H1 (cell line): ENCODE measurements at regions not wholly inside any gene's neighbourhood (a gene's known extent, or its start where the extent isn't known, plus 50 kb on each side); places are given as distances from the start of the nearest gene placed in this dataset.

Experiments
- CTCF ChIA-PET: fragments of 300-600 bp; sonication (Branson Sonifier 250); formaldehyde crosslinking; loops from one replicate; lab custom pipeline; 2021; ENCODE audit not compliant: partially characterized antibody; lab: Charles Lee
- POLR2A ChIA-PET: fragments of 300-600 bp; sonication (Branson Sonifier 250); formaldehyde crosslinking; loops from one replicate; lab custom pipeline; 2021; ENCODE audit warnings: inconsistent platforms; ENCODE audit not compliant: partially characterized antibody; lab: Charles Lee
- DNase-seq, 2 experiments: peaks; one replicate each; pipeline versions ENCODE4 v3.0.0 to v3.0.0-alpha.2; 2010 to 2022; ENCODE audit warnings: low spot score in 2 of 2, low read depth in 1 of 2, mixed read lengths in 1 of 2
- FAIRE-seq: peaks from 2 replicates; lab custom pipeline; 2011; peaks lifted over from hg19 to GRCh38; lab: Jason Lieb, UNC
- H2AFZ ChIP-seq: 2 replicates; pipeline ENCODE4 v1.8.1; 2012; ENCODE audit warnings: low read length, inconsistent platforms
- H2AK5ac ChIP-seq: 2 replicates; pipeline ENCODE4 v1.6.1; 2013; ENCODE audit warnings: low read depth, low read length
- H2BK120ac ChIP-seq: replicated peaks from 2 replicates; pipeline ENCODE3; 2013; ENCODE audit warnings: low read depth, low read length, inconsistent platforms
- H2BK12ac ChIP-seq: 2 replicates; pipeline ENCODE4 v1.6.1; 2013; ENCODE audit warnings: low read depth, low read length
- H2BK15ac ChIP-seq: 2 replicates; pipeline ENCODE4 v1.6.1; 2013; ENCODE audit warnings: low read length
- H2BK20ac ChIP-seq: 2 replicates; pipeline ENCODE4 v1.6.1; 2013; ENCODE audit warnings: low read length
- H2BK5ac ChIP-seq: 2 replicates; pipeline ENCODE4 v1.6.1; 2013; ENCODE audit warnings: low read depth, low read length
- H3K14ac ChIP-seq: 2 replicates; pipeline ENCODE4 v1.6.1; 2013; ENCODE audit warnings: inconsistent platforms; ENCODE audit not compliant: insufficient read length
- H3K18ac ChIP-seq: 2 replicates; pipeline ENCODE4 v1.6.1; 2013; ENCODE audit warnings: low read length; ENCODE audit errors: extremely low read depth
- H3K23ac ChIP-seq: 2 replicates; pipeline ENCODE4 v1.6.1; 2013; ENCODE audit warnings: inconsistent platforms; ENCODE audit not compliant: insufficient read length
- H3K23me2 ChIP-seq: 2 replicates; pipeline ENCODE4 v1.6.1; 2013; ENCODE audit warnings: low read depth, low read length
- H3K27ac ChIP-seq: 2 replicates; pipeline ENCODE4 v1.6.1; 2011; ENCODE audit warnings: low read depth, low read length, inconsistent platforms
- H3K27me3 ChIP-seq, 4 experiments: replicated peaks in 1 of 4; 1 replicate in 1 of 4; 2 replicates in 3 of 4; pipeline versions ENCODE4 v1.6.1 to v1.8.1; 2011 to 2013; ENCODE audit warnings: low read length in 3 of 4, mild to moderate bottlenecking in 3 of 4, inconsistent platforms in 2 of 4, mixed read lengths in 2 of 4, moderate library complexity in 1 of 4; ENCODE audit not compliant: control insufficient read depth in 3 of 4, insufficient read depth in 3 of 4; ENCODE audit errors: extremely low read depth in 1 of 4
- H3K36me3 ChIP-seq, 4 experiments: 2 replicates each; pipeline versions ENCODE4 v1.6.1 to v1.8.1; 2011 to 2013; ENCODE audit warnings: mild to moderate bottlenecking in 4 of 4, low read length in 3 of 4, moderate library complexity in 2 of 4, control low read depth in 1 of 4, inconsistent platforms in 1 of 4; ENCODE audit not compliant: insufficient read depth in 4 of 4, control insufficient read depth in 2 of 4
- H3K4ac ChIP-seq: replicated peaks from 2 replicates; pipeline ENCODE3; 2013; ENCODE audit warnings: low read length, low read depth, mixed read lengths, inconsistent platforms; ENCODE audit not compliant: insufficient read length
- H3K4me1 ChIP-seq, 4 experiments: replicated peaks in 1 of 4; 1 replicate in 1 of 4; 2 replicates in 3 of 4; pipeline versions ENCODE4 v1.6.1 to v1.8.1; 2011 to 2013; ENCODE audit warnings: low read length in 3 of 4, inconsistent platforms in 2 of 4, mixed read lengths in 1 of 4; ENCODE audit not compliant: insufficient read depth in 4 of 4, control insufficient read depth in 3 of 4
- H3K4me2 ChIP-seq, 2 experiments: 2 replicates each; pipeline versions ENCODE4 v1.6.1 to v1.8.1; 2011 to 2013; ENCODE audit warnings: low read depth in 2 of 2, low read length in 2 of 2, control low read depth in 1 of 2, inconsistent platforms in 1 of 2, mild to moderate bottlenecking in 1 of 2; ENCODE audit not compliant: insufficient read depth in 1 of 2
- H3K4me3 ChIP-seq, 4 experiments: fragments of 200-600, 300-600 bp in 1 of 4; sonication (generic), shearing (Covaris generic), sonication (Bioruptor Twin) in 1 of 4; 2 replicates each; pipeline versions ENCODE4 v1.5.1 to v1.8.1; 2011 to 2016; ENCODE audit warnings: low read length in 4 of 4, low read depth in 3 of 4, control low read depth in 2 of 4, inconsistent platforms in 2 of 4, mild to moderate bottlenecking in 2 of 4, mixed read lengths in 1 of 4, moderate library complexity in 1 of 4; ENCODE audit not compliant: insufficient read depth in 2 of 4; ENCODE audit errors: extremely low read depth in 1 of 4
- H3K56ac ChIP-seq: replicated peaks from 2 replicates; pipeline ENCODE3; 2013; ENCODE audit warnings: low read depth, mild to moderate bottlenecking, mixed read lengths, low read length, inconsistent platforms; ENCODE audit not compliant: insufficient read length
- H3K79me1 ChIP-seq: 2 replicates; pipeline ENCODE4 v1.6.1; 2013; ENCODE audit warnings: low read depth, low read length, control low read depth
- H3K79me2 ChIP-seq, 2 experiments: 2 replicates each; pipeline versions ENCODE4 v1.6.1 to v1.8.1; 2012 to 2013; ENCODE audit warnings: low read length in 2 of 2, mild to moderate bottlenecking in 2 of 2, inconsistent platforms in 1 of 2; ENCODE audit not compliant: insufficient read depth in 2 of 2, control insufficient read depth in 1 of 2
- H3K9ac ChIP-seq, 4 experiments: replicated peaks in 1 of 4; 1 replicate in 1 of 4; 2 replicates in 3 of 4; pipeline versions ENCODE4 v1.6.1 to v1.8.1; 2011 to 2013; ENCODE audit warnings: low read depth in 3 of 4, low read length in 3 of 4, control low read depth in 2 of 4, mild to moderate bottlenecking in 2 of 4, moderate library complexity in 2 of 4, inconsistent platforms in 1 of 4; ENCODE audit errors: extremely low read depth in 1 of 4
- H3K9me3 ChIP-seq, 2 experiments: 2 replicates each; pipeline versions ENCODE4 v1.6.1 to v1.8.1; 2012 to 2013; ENCODE audit warnings: mild to moderate bottlenecking in 2 of 2, moderate library complexity in 2 of 2, control low read depth in 1 of 2, inconsistent platforms in 1 of 2, low read depth in 1 of 2, low read length in 1 of 2, mixed read lengths in 1 of 2; ENCODE audit not compliant: insufficient read depth in 2 of 2
- H4K20me1 ChIP-seq, 2 experiments: replicated peaks in 1 of 2; 2 replicates each; pipeline versions ENCODE3 to v1.8.1; 2011 to 2013; ENCODE audit warnings: inconsistent platforms in 2 of 2, low read length in 2 of 2, mild to moderate bottlenecking in 1 of 2; ENCODE audit not compliant: insufficient read depth in 2 of 2, control insufficient read depth in 1 of 2
- H4K5ac ChIP-seq: 2 replicates; pipeline ENCODE4 v1.6.1; 2013; ENCODE audit warnings: low read length, low read depth, mixed read lengths, inconsistent platforms; ENCODE audit not compliant: insufficient read length
- H4K8ac ChIP-seq: 2 replicates; pipeline ENCODE4 v1.8.0; 2013; ENCODE audit warnings: mild to moderate bottlenecking, moderate library complexity, low read length, inconsistent platforms; ENCODE audit not compliant: insufficient read depth; ENCODE audit errors: extremely low read depth
- H4K91ac ChIP-seq: replicated peaks from 2 replicates; pipeline ENCODE3; 2013; ENCODE audit warnings: low read length, mixed read lengths, inconsistent platforms; ENCODE audit not compliant: insufficient read length
- BACH1 ChIP-seq: IDR thresholded peaks from 2 replicates; pipeline ENCODE4 v1.6.1; 2012; ENCODE audit warnings: low read length, improper control_type of control experiment
- BRCA1 ChIP-seq: IDR thresholded peaks from 2 replicates; pipeline ENCODE4 v1.6.1; 2012; ENCODE audit warnings: low read depth, low read length, improper control_type of control experiment
- MAX ChIP-seq: IDR thresholded peaks from 2 replicates; pipeline ENCODE4 v1.6.1; 2012; ENCODE audit warnings: inconsistent platforms
- WGBS, 2 experiments: shearing (Covaris generic) in 1 of 2; methylation state at CpG; one replicate each; pipeline versions ENCODE4 v1.1.6 to v1.1.7; 2013 to 2015; ENCODE audit warnings: low lambda C conversion rate in 2 of 2, mixed read lengths in 2 of 2, inconsistent platforms in 1 of 2, low coverage in 1 of 2, missing lambda C conversion rate in 1 of 2; ENCODE audit not compliant: insufficient replicate concordance in 2 of 2, insufficient coverage in 1 of 2, insufficient read length in 1 of 2; ENCODE audit errors: extremely low coverage in 1 of 2, missing lambda C conversion rate in 1 of 2; 5-methylcytosine and 5-hydroxymethylcytosine counted together

GRCh38 chr6:88368071-88368787 is 202.1 kb upstream of the CNR1 start:
- no peak overlapping the region for H2BK15ac ChIP-seq
- H3K4ac ChIP-seq, result no peak overlapping the region
- H3K4me3 ChIP-seq, result no peak overlapping the region
- no peak overlapping the region for H3K4me2 ChIP-seq
- no peak overlapping the region for H4K5ac ChIP-seq
- H3K9ac ChIP-seq, result no peak overlapping the region
- DNase-seq, result no peak
- no peak overlapping the region for H2BK120ac ChIP-seq
- H3K36me3 ChIP-seq, result no peaks in the 10 kb centered on the region
- H2BK20ac ChIP-seq, result no peak overlapping the region
- H3K23ac ChIP-seq, result no peak overlapping the region
- CTCF ChIA-PET, result no interaction called here
- no peak overlapping the region for H2BK5ac ChIP-seq
- H3K79me2 ChIP-seq, result no peaks in the 10 kb centered on the region
- H3K79me1 ChIP-seq, result no peaks in the 10 kb centered on the region
- FAIRE-seq, result no peak
- no peak overlapping the region for H2AK5ac ChIP-seq
- H3K4me1 ChIP-seq, result no peaks in the 10 kb centered on the region
- POLR2A ChIA-PET, result no interaction called here
- no peaks in the 10 kb centered on the region for H3K23me2 ChIP-seq
- H4K20me1 ChIP-seq, result no peaks in the 10 kb centered on the region
- no peak overlapping the region for H3K14ac ChIP-seq
- H4K8ac ChIP-seq, result no peak overlapping the region
- H3K27me3 ChIP-seq, result no peaks in the 10 kb centered on the region
- no peak overlapping the region for H2BK12ac ChIP-seq
- no peaks in the 10 kb centered on the region for H3K9me3 ChIP-seq
- TF ChIP-seq MAX (no peak), BRCA1 (no peak), BACH1 (no peak)
- TF ChIP-seq, all 59 proteins: peak for 0
- WGBS, 2 experiments, result 93% methylated on average over 2 of the region's 2 CpGs; no CpG with 5 or more reads in 1 of the 2 experiments
- no peak overlapping the region for H3K27ac ChIP-seq
- no peak overlapping the region for H4K91ac ChIP-seq
- H2AFZ ChIP-seq, result no peak overlapping the region
- H3K18ac ChIP-seq, result no peak overlapping the region
- H3K56ac ChIP-seq, result no peak overlapping the region
